Osteocyte (in vitro differentiated cells): ENCODE measurements at regions not wholly inside any gene's neighbourhood (a gene's known extent, or its start where the extent isn't known, plus 50 kb on each side); places are given as distances from the start of the nearest gene placed in this dataset.

Experiments
- DNase-seq: peaks from one replicate; pipeline ENCODE4 v3.0.0; 2021; ENCODE audit warnings: mixed read lengths; ENCODE audit not compliant: unreplicated experiment; ENCODE audit errors: extremely low spot score
- H3K27ac Mint-ChIP-seq: one replicate; pipeline ENCODE4 v1.8.0; 2021; ENCODE audit warnings: mild to moderate bottlenecking, mixed read lengths; ENCODE audit not compliant: unreplicated experiment
- H3K27me3 Mint-ChIP-seq: one replicate; pipeline ENCODE4 v1.8.0; 2021; ENCODE audit warnings: mixed read lengths; ENCODE audit not compliant: unreplicated experiment
- H3K36me3 Mint-ChIP-seq: one replicate; pipeline ENCODE4 v1.8.0; 2021; ENCODE audit warnings: mixed read lengths; ENCODE audit not compliant: unreplicated experiment
- H3K4me1 Mint-ChIP-seq: one replicate; pipeline ENCODE4 v1.8.0; 2021; ENCODE audit warnings: mixed read lengths; ENCODE audit not compliant: unreplicated experiment
- H3K4me3 Mint-ChIP-seq: one replicate; pipeline ENCODE4 v1.8.0; 2021; ENCODE audit warnings: mild to moderate bottlenecking, moderate library complexity, mixed read lengths; ENCODE audit not compliant: unreplicated experiment
- H3K9me3 Mint-ChIP-seq: one replicate; pipeline ENCODE4 v1.8.0; 2021; ENCODE audit warnings: mixed read lengths; ENCODE audit not compliant: unreplicated experiment
- TF ChIP-seq, protein P1 (sequence below): fragments of 200-600 bp; sonication (generic); IDR thresholded peaks from 2 replicates; pipeline ENCODE4 v1.5.0; 2021; ENCODE audit warnings: antibody characterized with exemption, mild to moderate bottlenecking, moderate library complexity

DNA sequence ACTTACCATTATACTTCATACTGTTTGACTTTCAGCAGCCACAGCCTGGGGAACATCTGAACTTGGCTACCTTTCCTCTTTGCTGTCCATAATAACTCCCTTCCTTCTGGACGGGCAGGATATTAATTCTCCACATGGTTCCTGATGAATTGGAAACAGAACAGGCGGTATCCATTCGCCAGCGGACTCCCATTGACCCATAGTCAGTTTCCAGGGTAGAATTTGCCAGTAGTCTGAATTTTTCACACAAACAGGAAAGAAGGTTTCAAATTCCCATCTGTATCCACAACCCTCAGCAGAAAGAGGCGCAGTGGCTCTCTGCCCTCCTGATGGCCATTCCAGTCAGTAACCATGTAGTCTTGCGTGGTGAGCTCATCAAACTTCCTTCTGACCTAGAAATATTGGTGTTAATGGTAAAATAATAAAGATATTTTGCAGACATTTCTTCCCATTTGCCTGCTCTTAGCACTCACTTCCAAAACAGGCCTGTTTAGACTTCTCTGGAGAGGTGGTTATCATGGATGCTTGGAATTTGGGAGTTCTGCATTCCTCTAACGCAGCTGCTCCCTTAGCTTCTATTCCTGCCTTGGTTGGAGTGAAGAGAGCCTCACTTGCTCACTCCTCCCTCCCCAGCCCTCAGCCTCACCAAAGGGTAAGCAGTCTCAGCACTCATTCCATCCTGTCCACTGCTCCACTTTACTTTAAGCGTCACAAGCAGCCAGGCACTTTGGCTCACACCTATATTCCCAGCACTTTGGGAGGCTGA is 75.0 kb upstream of the OXGR1 start:
- TF ChIP-seq, protein P1, sequence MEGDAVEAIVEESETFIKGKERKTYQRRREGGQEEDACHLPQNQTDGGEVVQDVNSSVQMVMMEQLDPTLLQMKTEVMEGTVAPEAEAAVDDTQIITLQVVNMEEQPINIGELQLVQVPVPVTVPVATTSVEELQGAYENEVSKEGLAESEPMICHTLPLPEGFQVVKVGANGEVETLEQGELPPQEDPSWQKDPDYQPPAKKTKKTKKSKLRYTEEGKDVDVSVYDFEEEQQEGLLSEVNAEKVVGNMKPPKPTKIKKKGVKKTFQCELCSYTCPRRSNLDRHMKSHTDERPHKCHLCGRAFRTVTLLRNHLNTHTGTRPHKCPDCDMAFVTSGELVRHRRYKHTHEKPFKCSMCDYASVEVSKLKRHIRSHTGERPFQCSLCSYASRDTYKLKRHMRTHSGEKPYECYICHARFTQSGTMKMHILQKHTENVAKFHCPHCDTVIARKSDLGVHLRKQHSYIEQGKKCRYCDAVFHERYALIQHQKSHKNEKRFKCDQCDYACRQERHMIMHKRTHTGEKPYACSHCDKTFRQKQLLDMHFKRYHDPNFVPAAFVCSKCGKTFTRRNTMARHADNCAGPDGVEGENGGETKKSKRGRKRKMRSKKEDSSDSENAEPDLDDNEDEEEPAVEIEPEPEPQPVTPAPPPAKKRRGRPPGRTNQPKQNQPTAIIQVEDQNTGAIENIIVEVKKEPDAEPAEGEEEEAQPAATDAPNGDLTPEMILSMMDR = no peak
- DNase-seq = no peak
- H3K36me3 Mint-ChIP-seq = no peaks in the 10 kb centered on the region
- peaks cover 9% of the 10 kb centered on the region for H3K9me3 Mint-ChIP-seq
- no peak overlapping the region for H3K4me3 Mint-ChIP-seq
- peaks cover 30% of the 10 kb centered on the region for H3K4me1 Mint-ChIP-seq
- H3K27ac Mint-ChIP-seq = peak overlapping the region; percentile 69
- H3K27me3 Mint-ChIP-seq = no peaks in the 10 kb centered on the region

DNA sequence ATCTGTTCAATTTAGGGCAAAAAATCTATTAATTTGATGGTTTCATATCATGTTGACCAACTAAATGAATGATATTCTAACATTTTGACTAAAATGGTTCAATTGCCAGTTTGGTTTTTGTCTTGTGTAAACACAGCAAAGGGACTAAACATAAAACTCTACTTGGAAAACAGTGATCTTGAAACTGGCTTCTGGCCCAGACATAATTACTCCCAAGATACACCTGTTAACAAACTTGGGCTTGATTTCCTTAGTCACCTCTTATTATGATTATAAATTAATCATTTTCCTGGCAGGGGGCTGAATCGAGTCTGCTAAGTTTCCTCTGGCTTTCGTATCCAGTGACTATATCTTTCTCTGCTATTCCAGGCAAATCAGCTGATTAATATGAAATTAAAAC is 78.0 kb upstream of the OXGR1 start:
- Mint-ChIP-seq H3K27ac (no peak overlapping the region), H3K4me1 (peaks cover 22% of the 10 kb centered on the region), H3K4me3 (no peak overlapping the region), H3K9me3 (peaks cover 18% of the 10 kb centered on the region), H3K36me3 (peaks cover 4% of the 10 kb centered on the region), H3K27me3 (no peaks in the 10 kb centered on the region)
- DNase-seq = no peak
- TF ChIP-seq, protein P1 = no peak

DNA sequence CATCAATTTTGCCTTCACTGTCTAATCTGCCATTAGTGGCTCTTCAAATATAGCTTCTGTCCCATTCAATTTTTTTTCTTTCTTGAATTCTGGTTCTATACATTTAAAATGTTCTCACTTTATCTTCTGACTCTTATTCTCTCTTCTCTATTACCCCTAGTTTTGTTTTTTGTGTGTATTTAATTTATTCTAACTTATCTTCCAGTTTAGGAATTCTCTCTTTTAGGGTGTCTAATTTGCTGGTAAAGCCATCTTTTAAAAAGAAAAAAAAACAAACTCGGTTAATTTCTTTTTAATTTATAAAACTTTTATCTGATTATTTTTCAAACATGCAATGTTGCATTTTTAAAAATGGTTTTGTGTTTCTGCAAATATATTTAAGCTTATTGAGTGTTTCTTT is 80.3 kb upstream of the OXGR1 start:
- H3K4me3 Mint-ChIP-seq = no peak overlapping the region
- no peak overlapping the region for H3K27ac Mint-ChIP-seq
- peaks cover 18% of the 10 kb centered on the region for H3K9me3 Mint-ChIP-seq
- H3K4me1 Mint-ChIP-seq = peaks cover 1% of the 10 kb centered on the region
- DNase-seq = no peak
- no peaks in the 10 kb centered on the region for H3K27me3 Mint-ChIP-seq
- H3K36me3 Mint-ChIP-seq = peaks cover 4% of the 10 kb centered on the region
- TF ChIP-seq, protein P1 = no peak

DNA sequence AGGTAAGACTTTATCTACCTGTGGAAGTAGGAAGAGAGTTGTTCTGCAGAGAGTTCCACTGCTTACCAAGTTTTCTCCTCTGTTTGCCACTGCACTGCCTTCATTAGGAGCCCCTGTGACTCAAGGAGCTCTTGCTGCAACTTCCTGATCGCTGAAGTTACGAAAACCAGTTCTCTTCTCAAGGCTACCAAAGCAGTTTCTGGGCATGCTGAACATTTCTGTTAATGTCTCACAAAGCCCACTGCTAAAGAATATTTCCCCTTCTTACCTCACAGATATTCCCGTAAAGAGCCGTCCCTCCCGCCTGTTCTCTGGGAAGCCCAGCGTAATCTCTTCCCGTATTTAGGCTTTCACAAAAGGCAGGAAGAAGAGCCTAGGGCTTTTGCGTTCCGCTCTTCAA is 82.6 kb upstream of the OXGR1 start:
- Mint-ChIP-seq H3K27ac (no peak overlapping the region), H3K4me1 (peaks cover 4% of the 10 kb centered on the region), H3K27me3 (no peaks in the 10 kb centered on the region), H3K9me3 (peaks cover 15% of the 10 kb centered on the region), H3K36me3 (peaks cover 4% of the 10 kb centered on the region), H3K4me3 (no peak overlapping the region)
- TF ChIP-seq, protein P1 = no peak
- no peak for DNase-seq

DNA sequence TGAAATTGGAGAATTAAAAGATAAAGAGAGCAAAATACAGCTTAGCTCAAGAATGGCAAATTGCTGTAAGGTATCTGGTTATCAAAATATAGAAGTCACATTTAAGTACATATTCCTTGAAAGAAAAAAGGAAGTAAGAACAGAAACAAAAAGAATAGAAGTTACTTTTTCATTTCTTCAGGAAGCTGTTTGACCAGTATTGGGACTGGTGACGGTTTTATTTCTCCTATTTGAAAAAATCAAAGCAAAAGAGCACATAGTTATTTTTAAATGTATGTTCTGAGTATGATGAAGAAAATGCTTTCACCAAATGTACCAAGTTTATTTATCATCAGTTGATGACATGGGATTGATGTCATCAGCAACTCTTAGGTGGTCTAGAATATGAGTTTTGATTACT is 83.1 kb upstream of the OXGR1 start:
- H3K27ac Mint-ChIP-seq = no peak overlapping the region
- no peak for DNase-seq
- no peaks in the 10 kb centered on the region for H3K27me3 Mint-ChIP-seq

More for the DNA sequence above, 83.1 kb upstream of the OXGR1 start:
- TF ChIP-seq, protein P1 = no peak
- Mint-ChIP-seq H3K4me3 (no peak overlapping the region), H3K9me3 (peaks cover 15% of the 10 kb centered on the region), H3K36me3 (peaks cover 4% of the 10 kb centered on the region), H3K4me1 (peaks cover 4% of the 10 kb centered on the region)
